Heart left ventricle (tissue), 13 donors: ENCODE measurements at regions not wholly inside any gene's neighbourhood (a gene's known extent, or its start where the extent isn't known, plus 50 kb on each side); places are given as distances from the start of the nearest gene placed in this dataset.
"Not testable (repeated sequence)": the region's sequence is repeated elsewhere in the genome, so short reads cannot be mapped to it uniquely, and the experiment has no call there.

Source experiments
- POLR2A ChIP-seq, 2 donors: fragments of 450-650 bp; IDR thresholded peaks; one replicate each; pipeline ENCODE4 v1.6.1; 2017; ENCODE audit warnings: antibody characterized with exemption in 2 of 2, mild to moderate bottlenecking in 2 of 2, moderate library complexity in 2 of 2
- TF ChIP-seq, protein P1 (sequence below), 12 donors: fragments of 200-600 bp; sonication (generic) in 4 of 12; IDR thresholded peaks; one replicate each; pipeline versions ENCODE4 v1.5.0 to v1.8.0; 2018 to 2022; ENCODE audit warnings: antibody characterized with exemption in 12 of 12, mild to moderate bottlenecking in 5 of 12
- donor health status: ischemic (EF 13 %, LVEDD 7.1; RV severe dilation, severe dysfunction).
- donor health status: DM: no; HTN: yes; CAD: no.
- donor health status: DM: no; HTN: no; CAD: no.
- donor health status: ischemic (EF 25% LVEDD 6.9; RV normal size, moderate dysfunction).
- donor health status: ischemic (EF 25% LVEDD 5.7; RV mildly dilated, moderate dysfunction).
- donor health status: ischemic (EF 35%, LVEDD 5.7; RV mildly dilated, moderate dysfunction).
- donor health status: nonischemic (EF 11% LVEDD 7.7; RV severe dilation, severe dysfunction).
- donor health status: DM: yes; HTN: yes; CAD: no.
- donor health status: PGD.
- donor health status: ischemic (EF 29% LVEDD 5.4; RV normal size, mild dysfunction).
- donor health status: nonischemic (EF 23%, LVEDD 6.1; RV moderate dilation, normal function).

GRCh38 chr9:42338275-42338674, 154.8 kb downstream of the SPATA31A6 start:
- TF ChIP-seq, protein P1, sequence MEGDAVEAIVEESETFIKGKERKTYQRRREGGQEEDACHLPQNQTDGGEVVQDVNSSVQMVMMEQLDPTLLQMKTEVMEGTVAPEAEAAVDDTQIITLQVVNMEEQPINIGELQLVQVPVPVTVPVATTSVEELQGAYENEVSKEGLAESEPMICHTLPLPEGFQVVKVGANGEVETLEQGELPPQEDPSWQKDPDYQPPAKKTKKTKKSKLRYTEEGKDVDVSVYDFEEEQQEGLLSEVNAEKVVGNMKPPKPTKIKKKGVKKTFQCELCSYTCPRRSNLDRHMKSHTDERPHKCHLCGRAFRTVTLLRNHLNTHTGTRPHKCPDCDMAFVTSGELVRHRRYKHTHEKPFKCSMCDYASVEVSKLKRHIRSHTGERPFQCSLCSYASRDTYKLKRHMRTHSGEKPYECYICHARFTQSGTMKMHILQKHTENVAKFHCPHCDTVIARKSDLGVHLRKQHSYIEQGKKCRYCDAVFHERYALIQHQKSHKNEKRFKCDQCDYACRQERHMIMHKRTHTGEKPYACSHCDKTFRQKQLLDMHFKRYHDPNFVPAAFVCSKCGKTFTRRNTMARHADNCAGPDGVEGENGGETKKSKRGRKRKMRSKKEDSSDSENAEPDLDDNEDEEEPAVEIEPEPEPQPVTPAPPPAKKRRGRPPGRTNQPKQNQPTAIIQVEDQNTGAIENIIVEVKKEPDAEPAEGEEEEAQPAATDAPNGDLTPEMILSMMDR (IDR thresholded peaks at IDR 0.05), result not testable (repeated sequence)
- TF ChIP-seq POLR2A (IDR thresholded peaks at IDR 0.05), result not testable (repeated sequence)
